ENCODE measurements at regions not wholly inside any gene's neighbourhood (a gene's known extent, or its start where the extent isn't known, plus 50 kb on each side); places are given as distances from the start of the nearest gene placed in this dataset.

DNA sequence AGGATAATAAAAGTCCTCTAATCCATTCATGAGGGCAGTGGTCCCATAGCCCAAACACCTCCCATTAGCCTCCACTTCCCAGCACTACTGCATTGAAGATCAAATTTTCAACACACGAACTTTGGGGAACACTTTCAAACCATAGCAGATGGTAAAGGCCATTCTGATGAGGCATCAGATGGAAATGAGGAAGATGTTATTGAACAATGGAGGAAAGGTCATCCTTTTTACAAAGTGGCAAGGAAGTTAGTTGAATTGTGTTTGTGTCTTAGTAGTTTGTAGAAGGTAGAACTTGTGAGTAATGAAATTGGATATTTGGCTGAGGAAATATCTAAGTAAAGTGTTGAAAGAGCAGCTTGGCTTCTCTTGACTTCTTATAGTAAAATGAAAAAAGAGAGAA lies 93.3 kb upstream of the NLRP1 start:
- TF ChIP-seq, protein P1, sequence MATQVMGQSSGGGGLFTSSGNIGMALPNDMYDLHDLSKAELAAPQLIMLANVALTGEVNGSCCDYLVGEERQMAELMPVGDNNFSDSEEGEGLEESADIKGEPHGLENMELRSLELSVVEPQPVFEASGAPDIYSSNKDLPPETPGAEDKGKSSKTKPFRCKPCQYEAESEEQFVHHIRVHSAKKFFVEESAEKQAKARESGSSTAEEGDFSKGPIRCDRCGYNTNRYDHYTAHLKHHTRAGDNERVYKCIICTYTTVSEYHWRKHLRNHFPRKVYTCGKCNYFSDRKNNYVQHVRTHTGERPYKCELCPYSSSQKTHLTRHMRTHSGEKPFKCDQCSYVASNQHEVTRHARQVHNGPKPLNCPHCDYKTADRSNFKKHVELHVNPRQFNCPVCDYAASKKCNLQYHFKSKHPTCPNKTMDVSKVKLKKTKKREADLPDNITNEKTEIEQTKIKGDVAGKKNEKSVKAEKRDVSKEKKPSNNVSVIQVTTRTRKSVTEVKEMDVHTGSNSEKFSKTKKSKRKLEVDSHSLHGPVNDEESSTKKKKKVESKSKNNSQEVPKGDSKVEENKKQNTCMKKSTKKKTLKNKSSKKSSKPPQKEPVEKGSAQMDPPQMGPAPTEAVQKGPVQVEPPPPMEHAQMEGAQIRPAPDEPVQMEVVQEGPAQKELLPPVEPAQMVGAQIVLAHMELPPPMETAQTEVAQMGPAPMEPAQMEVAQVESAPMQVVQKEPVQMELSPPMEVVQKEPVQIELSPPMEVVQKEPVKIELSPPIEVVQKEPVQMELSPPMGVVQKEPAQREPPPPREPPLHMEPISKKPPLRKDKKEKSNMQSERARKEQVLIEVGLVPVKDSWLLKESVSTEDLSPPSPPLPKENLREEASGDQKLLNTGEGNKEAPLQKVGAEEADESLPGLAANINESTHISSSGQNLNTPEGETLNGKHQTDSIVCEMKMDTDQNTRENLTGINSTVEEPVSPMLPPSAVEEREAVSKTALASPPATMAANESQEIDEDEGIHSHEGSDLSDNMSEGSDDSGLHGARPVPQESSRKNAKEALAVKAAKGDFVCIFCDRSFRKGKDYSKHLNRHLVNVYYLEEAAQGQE (IDR thresholded peaks at IDR 0.05; ENCODE audit: insufficient read depth in 1 of 2, low read depth in 2 of 2, low read length in 2 of 2): no peak
- no peak for TF ChIP-seq FOXP2 (optimal IDR thresholded peaks at IDR 0.05; ENCODE audit: borderline replicate concordance, extremely low read depth, extremely low read length, insufficient read depth)
